Ovary (tissue), 3 donors: ENCODE measurements at regions not wholly inside any gene's neighbourhood (a gene's known extent, or its start where the extent isn't known, plus 50 kb on each side); places are given as distances from the start of the nearest gene placed in this dataset.

Source experiments
- CTCF ChIP-seq, 3 donors: fragments of 450-650 bp in 2 of 3; fragments of 200-600 bp in 1 of 3; IDR thresholded peaks; one replicate each; pipeline versions ENCODE4 v1.5.1 to v1.8.0; 2016 to 2022; ENCODE audit warnings: antibody characterized with exemption in 3 of 3, mild to moderate bottlenecking in 1 of 3
- POLR2A ChIP-seq: fragments of 450-650 bp; IDR thresholded peaks from one replicate; pipeline ENCODE4 v1.6.1; 2017; ENCODE audit warnings: antibody characterized with exemption, mild to moderate bottlenecking, moderate library complexity
- donor health status: DM: no; HTN: no; CAD: no.

DNA sequence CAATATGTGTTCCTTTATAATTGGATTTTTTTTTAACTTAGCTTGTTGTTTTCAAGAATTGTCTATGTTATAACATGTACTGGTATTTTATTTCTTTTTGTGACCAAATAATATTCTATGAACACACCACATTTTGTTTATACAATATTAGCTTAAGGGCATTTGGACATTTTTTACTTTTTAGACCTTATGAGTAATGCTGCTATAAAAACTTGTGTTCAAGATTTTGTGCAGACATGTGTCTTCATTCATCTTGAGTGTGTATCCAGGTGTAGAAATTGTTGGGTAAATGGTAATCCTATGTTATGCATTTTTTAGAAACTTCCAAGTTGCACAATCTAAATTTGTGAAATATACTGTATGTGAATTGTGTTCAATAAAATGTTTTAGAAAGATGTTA is 936.7 kb downstream of the CCSER2 start:
- TF ChIP-seq CTCF (IDR thresholded peaks at IDR 0.05) (no peak), POLR2A (no peak)
